ENCODE measurements at regions not wholly inside any gene's neighbourhood (a gene's known extent, or its start where the extent isn't known, plus 50 kb on each side); places are given as distances from the start of the nearest gene placed in this dataset.

GRCh38 chr1:11400155-11400554 is 78.8 kb upstream of the DISP3 start:
- no peak for DNase-seq (ENCODE audit: low spot score)
- no peaks in the 10 kb centered on the region for H3K36me3 ChIP-seq (ENCODE audit: insufficient read depth, low read length, poor library complexity, severe bottlenecking)
- H3K4me3 ChIP-seq (ENCODE audit: low read depth, low read length, poor library complexity, severe bottlenecking) = no peak overlapping the region
- no peaks in the 10 kb centered on the region for H3K9me3 ChIP-seq (ENCODE audit: low read depth, low read length, poor library complexity, severe bottlenecking)
- ChIA-PET POLR2A (ENCODE audit: low non-redundant PET) (no interaction called here), CTCF (no interaction called here)
- intact Hi-C loops (cut with micrococcal nuclease; ENCODE audit: unreplicated experiment) = no loop called here
- no TSS peak for BruUV-seq (replicated peaks)
- no peaks in the 10 kb centered on the region for H3K4me1 ChIP-seq (ENCODE audit: insufficient read depth, low read length, poor library complexity, severe bottlenecking)
- peaks cover 21% of the 10 kb centered on the region for H3K27me3 ChIP-seq (replicated peaks; ENCODE audit: insufficient read depth, low read depth, low read length, poor library complexity)
- H3K27ac ChIP-seq (ENCODE audit: low read depth, low read length, poor library complexity, severe bottlenecking) = no peak overlapping the region
- TF ChIP-seq CTCF (conservative IDR thresholded peaks at IDR 0.05; ENCODE audit: low read depth, low read length) = no peak
- TF ChIP-seq EZH2 (IDR thresholded peaks at IDR 0.05; ENCODE audit: borderline replicate concordance, low read depth, low read length, poor library complexity, severe bottlenecking) = no peak

GRCh38 chr1:11400567-11400966 is 78.4 kb upstream of the DISP3 start:
- Histone ChIP-seq H3K27me3 (replicated peaks; ENCODE audit: insufficient read depth, low read depth, low read length, poor library complexity) (peaks cover 17% of the 10 kb centered on the region), H3K36me3 (ENCODE audit: insufficient read depth, low read length, poor library complexity, severe bottlenecking) (no peaks in the 10 kb centered on the region), H3K4me1 (ENCODE audit: insufficient read depth, low read length, poor library complexity, severe bottlenecking) (no peaks in the 10 kb centered on the region), H3K27ac (ENCODE audit: low read depth, low read length, poor library complexity, severe bottlenecking) (no peak overlapping the region), H3K9me3 (ENCODE audit: low read depth, low read length, poor library complexity, severe bottlenecking) (no peaks in the 10 kb centered on the region), H3K4me3 (ENCODE audit: low read depth, low read length, poor library complexity, severe bottlenecking) (no peak overlapping the region)
- DNase-seq (ENCODE audit: low spot score) = no peak
- TF ChIP-seq EZH2 (IDR thresholded peaks at IDR 0.05; ENCODE audit: borderline replicate concordance, low read depth, low read length, poor library complexity, severe bottlenecking) (no peak), CTCF (conservative IDR thresholded peaks at IDR 0.05; ENCODE audit: low read depth, low read length) (no peak)
- CTCF ChIA-PET = no interaction called here
- BruUV-seq (replicated peaks) = no TSS peak
- intact Hi-C loops (cut with micrococcal nuclease; ENCODE audit: unreplicated experiment) = no loop called here
- POLR2A ChIA-PET (ENCODE audit: low non-redundant PET) = no interaction called here

- ChIA-PET POLR2A (ENCODE audit: low non-redundant PET) (no interaction called here), CTCF (no interaction called here)
- no peak for DNase-seq (ENCODE audit: low spot score)
- TF ChIP-seq CTCF (conservative IDR thresholded peaks at IDR 0.05; ENCODE audit: low read depth, low read length) (no peak), EZH2 (IDR thresholded peaks at IDR 0.05; ENCODE audit: borderline replicate concordance, low read depth, low read length, poor library complexity, severe bottlenecking) (no peak)
- intact Hi-C loops (cut with micrococcal nuclease; ENCODE audit: unreplicated experiment) = no loop called here
- peaks cover 7% of the 10 kb centered on the region for H3K27me3 ChIP-seq (replicated peaks; ENCODE audit: insufficient read depth, low read depth, low read length, poor library complexity)
- no peak overlapping the region for H3K4me3 ChIP-seq (ENCODE audit: low read depth, low read length, poor library complexity, severe bottlenecking)
- no peaks in the 10 kb centered on the region for H3K36me3 ChIP-seq (ENCODE audit: insufficient read depth, low read length, poor library complexity, severe bottlenecking)
- no peak overlapping the region for H3K27ac ChIP-seq (ENCODE audit: low read depth, low read length, poor library complexity, severe bottlenecking)
- H3K4me1 ChIP-seq (ENCODE audit: insufficient read depth, low read length, poor library complexity, severe bottlenecking) = no peaks in the 10 kb centered on the region
- BruUV-seq (replicated peaks) = no TSS peak
- H3K9me3 ChIP-seq (ENCODE audit: low read depth, low read length, poor library complexity, severe bottlenecking) = no peaks in the 10 kb centered on the region
These were observed 72.1 kb upstream of the DISP3 start for GRCh38 chr1:11406845-11407244.

Data from A673 (cell line).